Thyroid gland (tissue), 4 donors: ENCODE measurements at regions not wholly inside any gene's neighbourhood (a gene's known extent, or its start where the extent isn't known, plus 50 kb on each side); places are given as distances from the start of the nearest gene placed in this dataset.

Source experiments
- CTCF ChIP-seq, 6 experiments: fragments of 200-600 bp in 3 of 6; fragments of 450-650 bp in 3 of 6; sonication (generic) in 3 of 6; IDR thresholded peaks; one replicate each; pipeline ENCODE4 v1.5.1; 2016 to 2019; ENCODE audit warnings: antibody characterized with exemption in 6 of 6, mild to moderate bottlenecking in 2 of 6, inconsistent platforms in 1 of 6, moderate library complexity in 1 of 6
- POLR2A ChIP-seq, 2 donors: fragments of 450-650 bp; IDR thresholded peaks; one replicate each; pipeline ENCODE4 v1.6.1; 2017; ENCODE audit warnings: antibody characterized with exemption in 2 of 2, mild to moderate bottlenecking in 2 of 2, moderate library complexity in 1 of 2

- TF ChIP-seq CTCF (IDR thresholded peaks at IDR 0.05), result no peak
- TF ChIP-seq POLR2A (IDR thresholded peaks at IDR 0.05), result no peak
Observed at GRCh38 chr6:14720411-14721102, 525.3 kb upstream of the JARID2 start.
